ENCODE measurements at regions not wholly inside any gene's neighbourhood (a gene's known extent, or its start where the extent isn't known, plus 50 kb on each side); places are given as distances from the start of the nearest gene placed in this dataset.

- CTCF ChIA-PET (ENCODE audit: unreplicated experiment) = no interaction called here
These were observed 151.5 kb upstream of the PHACTR3 start for GRCh38 chr20:59452856-59453255.

GRCh38 chr20:59453759-59454560 lies 150.4 kb upstream of the PHACTR3 start:
- BruUV-seq (replicated peaks) = no TSS peak
- no peaks in the 10 kb centered on the region for H3K9me2 ChIP-seq (ENCODE audit: insufficient read depth, low read length)
- no peak overlapping the region for H3K4me3 ChIP-seq (ENCODE audit: low read depth, low read length, poor library complexity, severe bottlenecking)
- TF ChIP-seq CTCF (conservative IDR thresholded peaks at IDR 0.05; ENCODE audit: low read length) (no peak), EZH2phosphoT487 (IDR thresholded peaks at IDR 0.05; ENCODE audit: borderline replicate concordance, low read depth, low read length) (no peak)
- no peak overlapping the region for H3K27ac ChIP-seq (ENCODE audit: low read depth, low read length, poor library complexity, severe bottlenecking)
- no peak for DNase-seq (ENCODE audit: low spot score)
- H2AFZ ChIP-seq (ENCODE audit: low read length) = no peak overlapping the region
- no peaks in the 10 kb centered on the region for H3K4me1 ChIP-seq (ENCODE audit: insufficient read depth, low read length, poor library complexity, severe bottlenecking)
- no peaks in the 10 kb centered on the region for H3K79me2 ChIP-seq (ENCODE audit: insufficient read depth, low read depth, low read length)
- no peaks in the 10 kb centered on the region for H4K20me1 ChIP-seq (ENCODE audit: insufficient read depth, low read length)
- H3K36me3 ChIP-seq (ENCODE audit: insufficient read depth, low read length) = no peaks in the 10 kb centered on the region
- POLR2A ChIA-PET = interaction anchor here (0.8 kb wide), 1 partner anchor 15 kb away, joined by 3 read pairs; no protein-coding TSS in a partner anchor
- no peaks in the 10 kb centered on the region for H3K9me3 ChIP-seq (ENCODE audit: low read length)
- intact Hi-C loops (cut with micrococcal nuclease; ENCODE audit: unreplicated experiment) = no loop called here
- CTCF ChIA-PET (ENCODE audit: unreplicated experiment) = no interaction called here
- no peak overlapping the region for H3K4me2 ChIP-seq (ENCODE audit: low read length)

More at GRCh38 chr20:59452856-59453255, 151.5 kb upstream of the PHACTR3 start:
- Histone ChIP-seq H3K27ac (ENCODE audit: low read depth, low read length, poor library complexity, severe bottlenecking) (no peak overlapping the region), H3K9me3 (ENCODE audit: low read length) (no peaks in the 10 kb centered on the region), H3K4me3 (ENCODE audit: low read depth, low read length, poor library complexity, severe bottlenecking) (no peak overlapping the region), H3K9me2 (ENCODE audit: insufficient read depth, low read length) (no peaks in the 10 kb centered on the region), H3K79me2 (ENCODE audit: insufficient read depth, low read depth, low read length) (no peaks in the 10 kb centered on the region), H3K4me1 (ENCODE audit: insufficient read depth, low read length, poor library complexity, severe bottlenecking) (no peaks in the 10 kb centered on the region), H3K36me3 (ENCODE audit: insufficient read depth, low read length) (no peaks in the 10 kb centered on the region), H4K20me1 (ENCODE audit: insufficient read depth, low read length) (no peaks in the 10 kb centered on the region), H3K4me2 (ENCODE audit: low read length) (no peak overlapping the region), H2AFZ (ENCODE audit: low read length) (no peak overlapping the region)
- TF ChIP-seq EZH2phosphoT487 (IDR thresholded peaks at IDR 0.05; ENCODE audit: borderline replicate concordance, low read depth, low read length) (no peak), CTCF (conservative IDR thresholded peaks at IDR 0.05; ENCODE audit: low read length) (no peak)
- DNase-seq (ENCODE audit: low spot score) = no peak
- intact Hi-C loops (cut with micrococcal nuclease; ENCODE audit: unreplicated experiment) = no loop called here
- no TSS peak for BruUV-seq (replicated peaks)
- POLR2A ChIA-PET = no interaction called here

All from OCI-LY7 (cell line).